ENCODE measurements at regions not wholly inside any gene's neighbourhood (a gene's known extent, or its start where the extent isn't known, plus 50 kb on each side); places are given as distances from the start of the nearest gene placed in this dataset.

DNA sequence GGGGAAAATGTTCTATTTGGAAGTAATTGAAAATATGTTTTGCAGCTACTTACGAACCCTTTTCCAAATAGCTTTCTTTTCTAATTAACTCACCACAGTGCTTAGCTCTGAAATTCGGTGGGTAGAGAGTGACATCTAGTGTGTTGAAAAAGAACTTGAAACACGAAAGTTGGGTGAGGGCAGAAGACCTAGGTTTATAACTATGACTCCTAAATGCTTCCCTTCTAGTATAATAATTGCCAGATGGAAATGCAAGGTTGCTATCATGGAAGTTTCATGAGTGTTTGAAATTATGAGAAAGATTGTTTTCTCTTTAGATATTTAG lies 77.3 kb upstream of the NOCT start:
- FAIRE-seq, result peak; percentile 83
- ChIA-PET CTCF (interaction anchor here (0.6 to 3.2 kb wide), 44 partner anchors 10 to 1814 kb away, joined by 3 to 80 read pairs (median 5); partner anchors contain the start of genes NOCT and SLC7A11), POLR2A (no interaction called here)
- Histone ChIP-seq H3K36me3 (ENCODE audit: control insufficient read depth in 2 of 2, extremely low read depth in 1 of 2, insufficient read depth in 2 of 2, low read length in 2 of 2) (no peaks in the 10 kb centered on the region), H3K9me3 (replicated peaks; ENCODE audit: control insufficient read depth, insufficient read depth, low read length) (no peaks in the 10 kb centered on the region), H3K79me2 (ENCODE audit: control insufficient read depth, insufficient read depth, low read length) (no peaks in the 10 kb centered on the region), H4K20me1 (replicated peaks; ENCODE audit: control insufficient read depth, extremely low read depth, insufficient read depth, low read length) (no peaks in the 10 kb centered on the region), H2AFZ (ENCODE audit: low read depth, low read length) (no peak overlapping the region), H3K9me1 (replicated peaks; ENCODE audit: control insufficient read depth, extremely low read depth, insufficient read depth, low read length) (no peaks in the 10 kb centered on the region), H3K9ac (replicated peaks; ENCODE audit: extremely low read depth, insufficient read depth, low read length) (no peak overlapping the region), H3K4me3 (replicated peaks in 1 of 3; ENCODE audit: insufficient read depth in 1 of 3, low read depth in 1 of 3, low read length in 3 of 3) (no peak overlapping the region), H3K4me2 (ENCODE audit: insufficient read depth, low read length) (no peak overlapping the region), H3K4me1 (ENCODE audit: control insufficient read depth, extremely low read depth, insufficient read depth, low read length) (no peaks in the 10 kb centered on the region), H3K27ac (ENCODE audit: insufficient read depth, low read depth, low read length) (no peak overlapping the region), H3K27me3 (ENCODE audit: control insufficient read depth in 2 of 2, insufficient read depth in 2 of 2, low read length in 2 of 2) (no peaks in the 10 kb centered on the region)
- BruUV-seq (replicated peaks), result no TSS peak
- dilution Hi-C loops (cut with MboI; ENCODE audit: extremely low pct_ligation_motif_present, low sequenced_read_pairs) (no loop called here), intact Hi-C loops (cut with micrococcal nuclease) (loop anchor here (2.0 to 5.0 kb wide), 2 partner anchors 76 to 256 kb away; partner anchors contain the start of gene NOCT)
- TF ChIP-seq, protein P1, sequence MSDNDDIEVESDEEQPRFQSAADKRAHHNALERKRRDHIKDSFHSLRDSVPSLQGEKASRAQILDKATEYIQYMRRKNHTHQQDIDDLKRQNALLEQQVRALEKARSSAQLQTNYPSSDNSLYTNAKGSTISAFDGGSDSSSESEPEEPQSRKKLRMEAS (IDR thresholded peaks at IDR 0.05; ENCODE audit: insufficient read depth, insufficient read length), result no peak
- TF ChIP-seq CTCF (IDR thresholded peaks at IDR 0.05; ENCODE audit: extremely low read depth in 1 of 2, insufficient read depth in 1 of 2, low read depth in 1 of 2, low read length in 2 of 2) (peak in 1 of 2 donors; percentile 28), FOS (IDR thresholded peaks at IDR 0.05; ENCODE audit: borderline replicate concordance, insufficient read depth, low read length) (no peak), EZH2 (IDR thresholded peaks at IDR 0.05; ENCODE audit: borderline replicate concordance, low read depth, low read length, severe bottlenecking) (no peak), GATA2 (IDR thresholded peaks at IDR 0.05; ENCODE audit: insufficient read depth, insufficient read length, low read depth, low read length) (no peak), MYC (IDR thresholded peaks at IDR 0.05; ENCODE audit: low read depth, low read length) (no peak), POLR2AphosphoS5 (IDR thresholded peaks at IDR 0.05; ENCODE audit: insufficient read depth, low read depth, low read length) (no peak)
- peak; percentile 59 for DNase-seq (ENCODE audit: low read depth, low spot score)
